ENCODE measurements at regions not wholly inside any gene's neighbourhood (a gene's known extent, or its start where the extent isn't known, plus 50 kb on each side); places are given as distances from the start of the nearest gene placed in this dataset.
"Not testable (repeated sequence)": the region's sequence is repeated elsewhere in the genome, so short reads cannot be mapped to it uniquely, and the experiment has no call there.

- no peak for DNase-seq
Observed at GRCh38 chr9:31243386-31243785, 1141.1 kb upstream of the ACO1 start.

- no peak for DNase-seq
Observed at GRCh38 chr9:31248156-31248555, 1136.3 kb upstream of the ACO1 start.

GRCh38 chr9:31251386-31251785 is 1133.1 kb upstream of the ACO1 start:
- no peak for DNase-seq

GRCh38 chr9:31253800-31254762 is 1130.4 kb upstream of the ACO1 start:
- DNase-seq, result no peak

- DNase-seq, result no peak
Observed at GRCh38 chr9:31255211-31255610, 1129.2 kb upstream of the ACO1 start.

GRCh38 chr9:31259824-31260223 is 1124.6 kb upstream of the ACO1 start:
- DNase-seq, result peak; percentile 5

DNA sequence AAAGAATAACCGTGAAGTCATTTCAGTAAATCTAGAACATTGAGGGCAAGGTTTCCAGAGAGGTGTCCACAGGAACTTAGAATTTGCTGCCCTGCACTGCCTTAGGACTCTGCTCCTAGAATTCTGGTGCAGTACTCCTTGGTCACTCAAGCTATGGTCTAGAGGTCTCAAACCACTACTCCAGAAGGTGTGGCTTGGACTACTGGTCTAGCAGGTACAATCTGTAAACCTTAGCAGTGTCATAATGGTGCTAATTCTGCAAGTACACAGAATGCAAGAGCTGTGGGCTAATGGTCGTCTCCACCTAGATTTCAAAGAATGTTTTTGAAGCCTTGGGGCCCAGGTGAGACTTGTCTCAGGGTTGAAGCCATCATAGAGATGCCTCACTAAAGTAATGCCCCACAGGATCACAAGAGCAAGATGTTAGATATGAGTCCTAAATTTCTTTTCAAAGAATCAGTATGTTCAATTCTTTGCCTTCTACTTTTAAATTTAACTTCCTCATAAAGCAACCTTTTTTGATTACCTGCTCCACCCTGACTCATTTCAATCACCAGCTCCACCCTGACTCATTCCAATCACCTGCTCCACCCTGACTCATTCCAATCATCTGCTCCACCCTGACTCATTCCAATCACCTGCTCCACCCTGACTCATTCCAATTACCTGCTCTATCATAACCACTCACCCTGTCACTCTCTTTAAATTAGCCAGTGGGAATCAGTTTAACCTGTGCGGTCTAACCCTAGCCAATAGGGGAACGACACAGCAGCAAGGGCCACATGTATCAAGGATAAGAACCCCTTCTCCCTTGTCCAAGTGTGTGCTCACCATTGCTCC is 1111.8 kb upstream of the ACO1 start:
- DNase-seq, result no peak

DNA sequence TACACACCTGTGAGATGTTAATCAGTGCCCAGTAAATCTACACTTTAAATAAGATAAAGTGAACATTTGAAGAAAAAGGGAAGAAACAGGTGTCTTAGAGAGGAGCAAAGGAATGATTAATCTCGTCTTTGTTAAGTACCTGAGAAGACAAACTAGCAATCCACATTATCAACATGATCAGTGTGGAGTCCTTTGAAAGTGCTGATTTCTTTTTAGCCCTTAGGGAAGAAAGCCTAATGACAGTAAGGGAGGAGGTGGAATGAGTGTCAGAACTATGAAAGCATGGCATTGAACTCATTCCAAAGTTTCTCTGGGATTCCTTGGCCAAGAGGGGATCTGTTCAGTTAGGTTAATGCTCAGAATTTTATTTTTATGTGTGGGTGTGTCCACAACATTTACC is 1109.0 kb upstream of the ACO1 start:
- no peak for DNase-seq

DNA sequence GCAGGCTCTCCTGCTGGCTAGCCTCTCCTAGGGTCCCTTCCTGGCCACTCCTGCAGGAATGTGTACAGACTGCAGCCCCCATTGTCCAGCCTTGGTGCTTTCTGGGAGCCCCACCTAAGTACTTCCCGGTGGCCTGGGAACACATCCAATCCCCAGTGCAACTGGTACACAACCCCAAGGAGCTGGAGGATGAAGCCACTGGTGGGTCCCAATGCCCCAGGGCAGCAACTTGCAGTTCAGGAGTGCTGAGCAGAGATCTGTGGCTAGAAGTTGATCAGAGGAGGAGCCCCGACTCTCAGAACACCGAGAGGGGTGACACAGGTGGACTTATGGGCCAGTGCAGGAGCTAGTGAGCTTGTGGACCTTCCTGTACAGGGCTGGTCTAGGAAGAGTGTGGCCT is 1093.7 kb upstream of the ACO1 start:
- no peak for DNase-seq

GRCh38 chr9:31302620-31303418 is 1081.6 kb upstream of the ACO1 start:
- DNase-seq, result no peak

DNA sequence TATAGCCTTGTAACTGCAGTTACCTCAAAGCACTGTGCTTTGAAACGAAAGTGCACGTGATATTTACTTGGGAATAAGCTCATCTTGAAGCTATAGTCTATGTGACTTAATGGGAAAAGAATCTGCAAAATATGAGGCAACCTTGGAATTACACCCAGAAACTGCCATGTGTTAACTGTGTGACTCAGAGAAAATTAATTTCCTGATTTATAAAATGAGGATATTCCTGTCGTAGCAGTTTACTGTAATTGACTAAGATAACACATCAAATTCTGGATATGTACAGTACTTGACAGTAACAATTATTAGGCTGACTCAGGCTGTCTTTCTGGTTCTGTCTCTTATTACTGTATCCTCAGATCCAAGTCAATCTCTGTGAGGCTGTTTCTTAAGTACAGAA is 1079.9 kb upstream of the ACO1 start:
- DNase-seq, result no peak

DNA sequence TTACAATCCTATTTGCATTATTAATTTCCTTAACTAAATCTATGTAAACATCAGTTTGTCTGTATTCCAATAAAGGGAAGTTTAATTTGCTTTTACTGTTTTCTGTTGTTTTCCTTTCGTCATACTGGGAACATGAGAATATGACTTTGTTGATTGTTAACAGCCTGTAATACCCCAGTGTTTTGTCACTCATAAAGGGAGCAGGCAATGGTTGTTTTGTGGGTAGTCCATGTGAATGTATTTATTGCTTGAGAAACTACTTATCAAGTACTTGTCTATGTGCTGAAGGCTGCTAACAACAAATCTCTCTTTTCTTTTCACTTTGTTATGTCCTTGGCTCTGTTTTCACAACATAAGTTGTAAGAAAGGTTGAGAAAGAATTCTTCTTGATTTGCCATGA is 1070.2 kb upstream of the ACO1 start:
- no peak for DNase-seq

- no peak for DNase-seq
Observed at GRCh38 chr9:31320494-31320893, 1063.9 kb upstream of the ACO1 start.

- DNase-seq, result no peak
Observed at GRCh38 chr9:31321256-31321655, 1063.2 kb upstream of the ACO1 start.

DNA sequence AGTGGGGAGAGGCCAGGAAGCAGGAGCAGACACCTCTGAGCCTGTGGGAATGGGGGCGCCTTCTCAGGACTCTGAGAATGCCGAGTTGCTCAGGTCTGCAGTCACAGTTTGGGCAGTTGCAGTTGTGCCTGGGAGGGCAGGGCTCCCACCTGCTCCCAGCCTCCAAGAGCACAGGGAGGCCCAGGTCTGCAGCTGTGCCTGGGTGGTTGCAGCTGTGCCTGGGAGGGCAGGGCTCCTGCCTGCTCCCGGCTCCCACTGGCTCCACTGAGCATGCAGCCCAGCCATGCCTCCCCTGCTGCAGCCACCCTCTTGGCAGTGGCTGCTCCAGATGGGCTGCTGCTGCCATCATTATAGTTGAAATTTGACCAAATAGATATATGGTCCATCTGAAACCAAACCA is 1062.8 kb upstream of the ACO1 start:
- DNase-seq, result no peak

DNA sequence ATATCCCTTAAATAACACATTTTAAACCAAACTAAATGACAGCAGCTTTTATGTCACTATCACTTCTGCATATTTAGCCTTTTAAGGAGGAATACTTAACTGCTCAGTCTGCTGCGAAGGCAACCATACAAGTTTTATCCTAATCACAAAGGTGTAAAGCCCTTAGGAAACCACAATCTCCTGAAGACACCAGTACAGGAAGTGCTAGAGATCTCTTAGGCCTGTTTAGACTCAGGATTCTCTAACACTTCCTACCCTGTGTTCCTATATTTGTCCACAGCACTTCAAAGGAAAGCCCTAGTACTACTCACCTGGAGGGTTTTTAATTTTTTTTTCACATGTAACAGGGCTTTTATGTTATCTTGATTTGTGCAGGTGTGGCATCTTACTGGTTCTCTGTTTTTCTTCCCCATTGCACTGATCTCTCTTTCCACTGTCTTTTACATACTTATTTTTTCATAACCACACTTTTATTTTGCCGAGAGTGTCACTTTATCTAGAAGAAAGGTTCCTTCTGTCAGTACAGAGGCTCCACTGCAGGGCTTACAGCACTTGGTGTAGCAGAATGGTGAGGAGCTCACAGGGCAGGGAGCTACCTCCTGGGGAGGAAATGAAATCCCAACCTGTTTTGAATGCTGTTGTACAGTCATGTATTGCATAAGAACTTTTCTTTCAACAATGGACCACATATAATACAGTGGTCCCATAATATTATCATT is 1060.6 kb upstream of the ACO1 start:
- DNase-seq, result no peak

DNA sequence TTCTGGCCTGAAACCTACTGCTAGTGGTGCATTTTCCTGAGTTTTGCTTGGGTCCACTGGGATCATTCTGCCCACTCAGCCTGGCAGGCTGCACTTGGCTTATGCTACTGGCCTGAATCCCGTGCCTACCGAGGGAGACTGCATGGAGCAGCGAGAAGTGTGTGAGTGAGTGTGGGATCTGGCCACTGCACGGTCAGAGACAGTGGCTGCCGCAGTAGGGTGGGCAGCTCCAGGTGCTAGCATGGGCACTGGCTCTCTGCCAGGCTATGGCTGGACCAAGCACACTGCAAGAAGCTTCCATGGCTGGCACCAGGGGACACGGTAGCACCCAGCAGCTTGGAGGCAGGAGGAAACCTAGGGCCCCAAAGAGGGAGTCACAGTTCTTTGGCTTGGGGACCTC is 1058.7 kb upstream of the ACO1 start:
- DNase-seq, result no peak

DNA sequence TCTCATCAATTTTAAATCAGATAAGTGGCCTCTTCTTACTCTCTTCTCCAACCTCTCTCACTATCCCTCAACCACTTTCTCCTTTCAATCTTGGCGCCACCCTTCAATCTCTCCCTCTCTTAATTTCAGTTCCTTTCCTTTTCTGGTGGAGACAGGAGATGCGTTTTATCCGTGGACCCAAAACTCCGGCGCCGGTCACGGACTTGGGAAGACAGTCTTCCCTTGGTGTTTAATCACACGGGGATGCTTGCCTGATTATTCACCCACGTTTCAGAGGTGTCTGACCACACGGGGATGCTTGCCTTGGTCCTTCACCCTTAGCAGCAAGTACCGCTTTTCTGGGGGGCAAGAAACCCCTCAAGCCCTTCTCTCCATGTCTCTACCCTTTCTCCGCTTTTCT is 1057.6 kb upstream of the ACO1 start:
- DNase-seq, result not testable (repeated sequence)

DNA sequence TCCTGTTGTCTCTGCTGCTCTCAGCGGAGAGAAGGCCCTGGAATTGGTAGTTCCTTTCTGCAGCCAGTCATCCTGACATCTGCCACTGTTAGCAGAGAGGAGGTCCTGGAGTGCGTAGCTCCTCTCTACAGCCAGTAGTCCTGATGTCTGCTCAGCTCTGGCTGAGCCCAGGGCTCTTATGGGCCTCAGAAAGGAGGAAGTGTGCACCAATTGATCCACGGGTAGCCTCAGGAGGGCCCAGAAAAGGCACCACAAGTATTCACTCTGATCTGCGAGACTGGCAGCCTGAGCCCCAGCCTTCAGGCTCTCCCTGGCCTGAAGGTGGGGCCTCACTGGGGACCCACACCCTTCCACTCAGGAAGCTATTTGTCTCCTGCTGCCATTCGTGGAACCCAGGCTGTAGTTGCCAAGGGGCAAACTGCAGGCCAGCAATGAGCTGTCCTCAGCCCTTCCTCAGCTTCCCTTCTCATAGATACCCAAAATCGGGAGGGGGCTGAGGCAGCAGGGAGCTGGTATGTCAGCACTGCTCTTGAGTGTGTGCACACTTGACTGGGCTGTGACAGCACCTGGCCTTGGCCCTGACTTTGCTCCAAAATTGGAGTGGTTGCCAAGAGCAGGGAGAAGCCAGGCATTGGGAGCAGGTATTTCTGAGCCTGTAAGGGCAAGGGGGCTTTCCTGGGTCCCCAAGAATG is 1049.5 kb upstream of the ACO1 start:
- no peak for DNase-seq

DNA sequence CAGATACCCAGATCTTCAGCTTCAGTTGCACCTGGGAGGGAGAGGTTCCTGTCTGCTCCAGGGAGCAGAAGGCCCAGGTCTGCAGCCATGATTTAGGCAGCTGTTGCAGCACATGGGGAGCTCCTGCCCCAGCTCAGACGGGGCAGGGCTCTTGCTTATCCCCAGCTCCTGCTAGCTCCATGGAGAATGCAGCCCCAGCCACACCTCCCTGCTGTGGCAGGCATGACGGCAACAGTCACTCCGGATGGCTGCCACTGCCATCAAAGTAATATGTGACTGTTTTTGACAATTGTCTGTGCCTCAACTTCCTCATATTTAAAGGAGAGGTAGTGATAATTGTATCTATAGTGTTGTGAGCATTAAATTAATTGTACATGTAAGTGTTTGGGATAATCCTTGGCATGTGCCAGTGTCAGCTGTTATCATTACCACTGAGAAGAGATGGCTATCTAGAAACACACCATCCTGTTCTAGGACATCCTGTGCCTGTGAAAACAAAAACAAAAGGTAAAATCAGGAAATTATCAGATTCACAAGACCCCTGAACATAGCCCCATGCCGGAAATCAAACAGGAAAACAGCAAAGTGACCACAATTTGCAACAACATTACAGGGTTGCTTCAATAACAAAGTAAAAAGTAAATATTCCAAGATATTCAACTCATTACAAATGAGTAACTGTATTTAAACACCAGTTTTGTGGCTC is 1048.8 kb upstream of the ACO1 start:
- DNase-seq, result no peak

GRCh38 chr9:31336386-31336785 is 1048.1 kb upstream of the ACO1 start:
- no peak for DNase-seq
